H1 (cell line): ENCODE measurements at regions not wholly inside any gene's neighbourhood (a gene's known extent, or its start where the extent isn't known, plus 50 kb on each side); places are given as distances from the start of the nearest gene placed in this dataset.

Experiments used
- CTCF ChIA-PET: fragments of 300-600 bp; sonication (Branson Sonifier 250); formaldehyde crosslinking; loops from one replicate; lab custom pipeline; 2021; ENCODE audit not compliant: partially characterized antibody; lab: Charles Lee
- POLR2A ChIA-PET: fragments of 300-600 bp; sonication (Branson Sonifier 250); formaldehyde crosslinking; loops from one replicate; lab custom pipeline; 2021; ENCODE audit warnings: inconsistent platforms; ENCODE audit not compliant: partially characterized antibody; lab: Charles Lee
- DNase-seq, 2 experiments: peaks; one replicate each; pipeline versions ENCODE4 v3.0.0 to v3.0.0-alpha.2; 2010 to 2022; ENCODE audit warnings: low spot score in 2 of 2, low read depth in 1 of 2, mixed read lengths in 1 of 2
- FAIRE-seq: peaks from 2 replicates; lab custom pipeline; 2011; peaks lifted over from hg19 to GRCh38; lab: Jason Lieb, UNC
- H2AFZ ChIP-seq: 2 replicates; pipeline ENCODE4 v1.8.1; 2012; ENCODE audit warnings: low read length, inconsistent platforms
- H2AK5ac ChIP-seq: 2 replicates; pipeline ENCODE4 v1.6.1; 2013; ENCODE audit warnings: low read depth, low read length
- H2BK120ac ChIP-seq: replicated peaks from 2 replicates; pipeline ENCODE3; 2013; ENCODE audit warnings: low read depth, low read length, inconsistent platforms
- H2BK12ac ChIP-seq: 2 replicates; pipeline ENCODE4 v1.6.1; 2013; ENCODE audit warnings: low read depth, low read length
- H2BK15ac ChIP-seq: 2 replicates; pipeline ENCODE4 v1.6.1; 2013; ENCODE audit warnings: low read length
- H2BK20ac ChIP-seq: 2 replicates; pipeline ENCODE4 v1.6.1; 2013; ENCODE audit warnings: low read length
- H2BK5ac ChIP-seq: 2 replicates; pipeline ENCODE4 v1.6.1; 2013; ENCODE audit warnings: low read depth, low read length
- H3K14ac ChIP-seq: 2 replicates; pipeline ENCODE4 v1.6.1; 2013; ENCODE audit warnings: inconsistent platforms; ENCODE audit not compliant: insufficient read length
- H3K18ac ChIP-seq: 2 replicates; pipeline ENCODE4 v1.6.1; 2013; ENCODE audit warnings: low read length; ENCODE audit errors: extremely low read depth
- H3K23ac ChIP-seq: 2 replicates; pipeline ENCODE4 v1.6.1; 2013; ENCODE audit warnings: inconsistent platforms; ENCODE audit not compliant: insufficient read length
- H3K23me2 ChIP-seq: 2 replicates; pipeline ENCODE4 v1.6.1; 2013; ENCODE audit warnings: low read depth, low read length
- H3K27ac ChIP-seq: 2 replicates; pipeline ENCODE4 v1.6.1; 2011; ENCODE audit warnings: low read depth, low read length, inconsistent platforms
- H3K27me3 ChIP-seq, 4 experiments: replicated peaks in 1 of 4; 1 replicate in 1 of 4; 2 replicates in 3 of 4; pipeline versions ENCODE4 v1.6.1 to v1.8.1; 2011 to 2013; ENCODE audit warnings: low read length in 3 of 4, mild to moderate bottlenecking in 3 of 4, inconsistent platforms in 2 of 4, mixed read lengths in 2 of 4, moderate library complexity in 1 of 4; ENCODE audit not compliant: control insufficient read depth in 3 of 4, insufficient read depth in 3 of 4; ENCODE audit errors: extremely low read depth in 1 of 4
- H3K36me3 ChIP-seq, 4 experiments: 2 replicates each; pipeline versions ENCODE4 v1.6.1 to v1.8.1; 2011 to 2013; ENCODE audit warnings: mild to moderate bottlenecking in 4 of 4, low read length in 3 of 4, moderate library complexity in 2 of 4, control low read depth in 1 of 4, inconsistent platforms in 1 of 4; ENCODE audit not compliant: insufficient read depth in 4 of 4, control insufficient read depth in 2 of 4
- H3K4ac ChIP-seq: replicated peaks from 2 replicates; pipeline ENCODE3; 2013; ENCODE audit warnings: low read length, low read depth, mixed read lengths, inconsistent platforms; ENCODE audit not compliant: insufficient read length
- H3K4me1 ChIP-seq, 4 experiments: replicated peaks in 1 of 4; 1 replicate in 1 of 4; 2 replicates in 3 of 4; pipeline versions ENCODE4 v1.6.1 to v1.8.1; 2011 to 2013; ENCODE audit warnings: low read length in 3 of 4, inconsistent platforms in 2 of 4, mixed read lengths in 1 of 4; ENCODE audit not compliant: insufficient read depth in 4 of 4, control insufficient read depth in 3 of 4
- H3K4me2 ChIP-seq, 2 experiments: 2 replicates each; pipeline versions ENCODE4 v1.6.1 to v1.8.1; 2011 to 2013; ENCODE audit warnings: low read depth in 2 of 2, low read length in 2 of 2, control low read depth in 1 of 2, inconsistent platforms in 1 of 2, mild to moderate bottlenecking in 1 of 2; ENCODE audit not compliant: insufficient read depth in 1 of 2
- H3K4me3 ChIP-seq, 4 experiments: fragments of 200-600, 300-600 bp in 1 of 4; sonication (generic), shearing (Covaris generic), sonication (Bioruptor Twin) in 1 of 4; 2 replicates each; pipeline versions ENCODE4 v1.5.1 to v1.8.1; 2011 to 2016; ENCODE audit warnings: low read length in 4 of 4, low read depth in 3 of 4, control low read depth in 2 of 4, inconsistent platforms in 2 of 4, mild to moderate bottlenecking in 2 of 4, mixed read lengths in 1 of 4, moderate library complexity in 1 of 4; ENCODE audit not compliant: insufficient read depth in 2 of 4; ENCODE audit errors: extremely low read depth in 1 of 4
- H3K56ac ChIP-seq: replicated peaks from 2 replicates; pipeline ENCODE3; 2013; ENCODE audit warnings: low read depth, mild to moderate bottlenecking, mixed read lengths, low read length, inconsistent platforms; ENCODE audit not compliant: insufficient read length
- H3K79me1 ChIP-seq: 2 replicates; pipeline ENCODE4 v1.6.1; 2013; ENCODE audit warnings: low read depth, low read length, control low read depth
- H3K79me2 ChIP-seq, 2 experiments: 2 replicates each; pipeline versions ENCODE4 v1.6.1 to v1.8.1; 2012 to 2013; ENCODE audit warnings: low read length in 2 of 2, mild to moderate bottlenecking in 2 of 2, inconsistent platforms in 1 of 2; ENCODE audit not compliant: insufficient read depth in 2 of 2, control insufficient read depth in 1 of 2
- H3K9ac ChIP-seq, 4 experiments: replicated peaks in 1 of 4; 1 replicate in 1 of 4; 2 replicates in 3 of 4; pipeline versions ENCODE4 v1.6.1 to v1.8.1; 2011 to 2013; ENCODE audit warnings: low read depth in 3 of 4, low read length in 3 of 4, control low read depth in 2 of 4, mild to moderate bottlenecking in 2 of 4, moderate library complexity in 2 of 4, inconsistent platforms in 1 of 4; ENCODE audit errors: extremely low read depth in 1 of 4
- H3K9me3 ChIP-seq, 2 experiments: 2 replicates each; pipeline versions ENCODE4 v1.6.1 to v1.8.1; 2012 to 2013; ENCODE audit warnings: mild to moderate bottlenecking in 2 of 2, moderate library complexity in 2 of 2, control low read depth in 1 of 2, inconsistent platforms in 1 of 2, low read depth in 1 of 2, low read length in 1 of 2, mixed read lengths in 1 of 2; ENCODE audit not compliant: insufficient read depth in 2 of 2
- H4K20me1 ChIP-seq, 2 experiments: replicated peaks in 1 of 2; 2 replicates each; pipeline versions ENCODE3 to v1.8.1; 2011 to 2013; ENCODE audit warnings: inconsistent platforms in 2 of 2, low read length in 2 of 2, mild to moderate bottlenecking in 1 of 2; ENCODE audit not compliant: insufficient read depth in 2 of 2, control insufficient read depth in 1 of 2
- H4K5ac ChIP-seq: 2 replicates; pipeline ENCODE4 v1.6.1; 2013; ENCODE audit warnings: low read length, low read depth, mixed read lengths, inconsistent platforms; ENCODE audit not compliant: insufficient read length
- H4K8ac ChIP-seq: 2 replicates; pipeline ENCODE4 v1.8.0; 2013; ENCODE audit warnings: mild to moderate bottlenecking, moderate library complexity, low read length, inconsistent platforms; ENCODE audit not compliant: insufficient read depth; ENCODE audit errors: extremely low read depth
- H4K91ac ChIP-seq: replicated peaks from 2 replicates; pipeline ENCODE3; 2013; ENCODE audit warnings: low read length, mixed read lengths, inconsistent platforms; ENCODE audit not compliant: insufficient read length
- EZH2 ChIP-seq: fragments of 200-600 bp; sonication (generic); IDR thresholded peaks from 2 replicates; pipeline ENCODE4 v1.7.1; 2012; ENCODE audit warnings: low read depth, mild to moderate bottlenecking, moderate library complexity, low read length, inconsistent platforms; ENCODE audit not compliant: severe bottlenecking
- HDAC2 ChIP-seq, 2 experiments: fragments of 300-600 bp in 1 of 2; sonication (generic) in 1 of 2; IDR thresholded peaks; 2 replicates each; pipeline ENCODE4 v1.6.1; 2011 to 2012; ENCODE audit warnings: low read depth in 2 of 2, low read length in 2 of 2, mild to moderate bottlenecking in 2 of 2, moderate library complexity in 2 of 2, borderline replicate concordance in 1 of 2, inconsistent platforms in 1 of 2
- HDAC6 ChIP-seq: IDR thresholded peaks from one replicate; pipeline ENCODE4 v1.7.1; 2012; ENCODE audit warnings: low read depth, mild to moderate bottlenecking, inconsistent platforms, low read length, moderate library complexity
- NRF1 ChIP-seq: IDR thresholded peaks from 2 replicates; pipeline ENCODE4 v1.6.1; 2011; ENCODE audit warnings: mild to moderate bottlenecking, low read depth, low read length, improper control_type of control experiment
- SAP30 ChIP-seq: fragments of 300-600 bp; sonication (generic); IDR thresholded peaks from 2 replicates; pipeline ENCODE4 v1.7.1; 2012; ENCODE audit warnings: low read length, moderate library complexity, mild to moderate bottlenecking, inconsistent platforms; ENCODE audit not compliant: insufficient read depth, insufficient replicate concordance
- SIRT6 ChIP-seq: IDR thresholded peaks from one replicate; pipeline ENCODE4 v1.7.1; 2012; ENCODE audit warnings: low read length, inconsistent platforms
- WGBS, 2 experiments: shearing (Covaris generic) in 1 of 2; methylation state at CpG; one replicate each; pipeline versions ENCODE4 v1.1.6 to v1.1.7; 2013 to 2015; ENCODE audit warnings: low lambda C conversion rate in 2 of 2, mixed read lengths in 2 of 2, inconsistent platforms in 1 of 2, low coverage in 1 of 2, missing lambda C conversion rate in 1 of 2; ENCODE audit not compliant: insufficient replicate concordance in 2 of 2, insufficient coverage in 1 of 2, insufficient read length in 1 of 2; ENCODE audit errors: extremely low coverage in 1 of 2, missing lambda C conversion rate in 1 of 2; 5-methylcytosine and 5-hydroxymethylcytosine counted together

- Histone ChIP-seq H3K9me3 (no peaks in the 10 kb centered on the region), H2BK5ac (no peak overlapping the region), H2BK12ac (no peak overlapping the region), H3K23me2 (no peaks in the 10 kb centered on the region), H2BK120ac (no peak overlapping the region), H3K4me3 (no peak overlapping the region), H3K14ac (no peak overlapping the region), H3K36me3 (no peaks in the 10 kb centered on the region), H4K8ac (no peak overlapping the region; the same call in 1 of the 2 replicates), H2BK20ac (no peak overlapping the region), H3K23ac (no peak overlapping the region), H2BK15ac (no peak overlapping the region), H3K9ac (no peak overlapping the region), H2AFZ (no peak overlapping the region), H3K4ac (no peak overlapping the region), H4K20me1 (no peaks in the 10 kb centered on the region), H3K4me1 (no peaks in the 10 kb centered on the region), H2AK5ac (no peak overlapping the region), H3K79me1 (no peaks in the 10 kb centered on the region), H3K27me3 (no peaks in the 10 kb centered on the region), H3K27ac (no peak overlapping the region), H3K18ac (no peak overlapping the region), H4K5ac (no peak overlapping the region), H3K4me2 (no peak overlapping the region), H4K91ac (no peak overlapping the region), H3K56ac (no peak overlapping the region), H3K79me2 (no peaks in the 10 kb centered on the region)
- 91% methylated on average over 6 of the region's 6 CpGs; no CpG with 5 or more reads in 1 of the 2 experiments for WGBS, 2 experiments
- FAIRE-seq, result no peak
- ChIA-PET CTCF (interaction anchor here (1.0 to 1.4 kb wide), 2 partner anchors 22 to 100 kb away, joined by 3 read pairs; no protein-coding TSS in a partner anchor), POLR2A (interaction anchor here (1.1 kb wide), 1 partner anchor 45 kb away, joined by 4 read pairs; no protein-coding TSS in a partner anchor)
- no peak for DNase-seq
- TF ChIP-seq HDAC6, result no peak
- TF ChIP-seq EZH2, result no peak
- TF ChIP-seq SAP30, result no peak
- no peak for TF ChIP-seq NRF1
- no peak for TF ChIP-seq HDAC2 (IDR thresholded peaks at IDR 0.05; ENCODE audit: borderline replicate concordance in 1 of 2, low read depth in 2 of 2, low read length in 2 of 2)
- no peak for TF ChIP-seq SIRT6
Observed at GRCh38 chr7:50164559-50165170, 71.6 kb upstream of the ZPBP start.
